Testis (tissue), 2 donors: ENCODE measurements at regions not wholly inside any gene's neighbourhood (a gene's known extent, or its start where the extent isn't known, plus 50 kb on each side); places are given as distances from the start of the nearest gene placed in this dataset.

Experiments used
- DNase-seq: peaks from one replicate; pipeline ENCODE4 v3.0.0-alpha.2; 2019
- H3K27ac ChIP-seq, 2 donors: fragments of 200-600 bp; sonication (generic); one replicate each; pipeline ENCODE4 v1.5.1; 2019
- H3K27me3 ChIP-seq: fragments of 200-600 bp; sonication (generic); one replicate; pipeline ENCODE4 v1.5.1; 2019
- H3K36me3 ChIP-seq: fragments of 200-600 bp; sonication (generic); one replicate; pipeline ENCODE4 v1.5.1; 2017; ENCODE audit warnings: low read depth; ENCODE audit errors: missing control alignments
- H3K4me1 ChIP-seq: fragments of 200-600 bp; sonication (generic); one replicate; pipeline ENCODE4 v1.5.1; 2019
- H3K4me3 ChIP-seq, 2 donors: fragments of 200-600 bp; sonication (generic); one replicate each; pipeline ENCODE4 v1.5.1; 2017 to 2019
- H3K9me3 ChIP-seq: fragments of 200-600 bp; sonication (generic); one replicate; pipeline ENCODE4 v1.5.1; 2017
- POLR2A ChIP-seq: fragments of 450-650 bp; IDR thresholded peaks from one replicate; pipeline ENCODE4 v1.6.1; 2017; ENCODE audit warnings: antibody characterized with exemption, mild to moderate bottlenecking, moderate library complexity
- WGBS, 2 donors: methylation state at CpG; one replicate each; pipeline ENCODE4 v1.1.5; 2018; 5-methylcytosine and 5-hydroxymethylcytosine counted together
- intact Hi-C: fragments of 100-400 bp; cut with DNase I; formaldehyde crosslinking; loops from one replicate; pipeline ENCODE4 v1.15.1; 2023; ENCODE audit warnings: low total_unique reads
- TF ChIP-seq, protein P1 (sequence below), 3 experiments: fragments of 450-650 bp in 2 of 3; fragments of 200-600 bp in 1 of 3; sonication (generic) in 1 of 3; IDR thresholded peaks; one replicate each; pipeline ENCODE4 v1.5.1; 2016 to 2019; ENCODE audit warnings: antibody characterized with exemption in 3 of 3, mild to moderate bottlenecking in 2 of 3, moderate library complexity in 1 of 3

GRCh38 chr11:42526426-42526825, 785.4 kb upstream of the API5 start:
- 77 to 80% methylated on average over 4 of the region's 4 CpGs for WGBS, 2 donors
- no peaks in the 10 kb centered on the region for H3K36me3 ChIP-seq

DNA sequence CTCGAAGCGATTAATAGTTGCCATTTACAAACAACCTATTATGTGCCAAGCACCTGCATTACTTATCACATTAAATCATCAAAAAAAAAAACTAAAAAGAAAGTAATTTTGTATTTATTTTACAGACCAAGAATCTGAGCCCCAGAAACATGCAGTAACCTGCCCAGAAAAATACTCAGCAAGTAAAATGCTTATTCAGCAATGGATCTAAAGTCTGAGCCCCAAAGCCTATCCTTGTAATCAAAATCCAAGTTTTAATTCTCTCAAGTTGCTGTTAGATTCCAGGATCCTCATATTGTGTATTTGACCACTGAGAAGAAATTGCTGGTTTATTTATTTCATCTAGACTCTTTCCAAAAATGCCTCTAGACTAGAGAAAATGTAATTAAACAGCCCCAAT, 783.3 kb upstream of the API5 start:
- Histone ChIP-seq H3K36me3 (no peaks in the 10 kb centered on the region), H3K27me3 (no peaks in the 10 kb centered on the region), H3K4me3 (no peak overlapping the region), H3K9me3 (no peaks in the 10 kb centered on the region), H3K4me1 (no peaks in the 10 kb centered on the region), H3K27ac (no peak overlapping the region)
- no peak for DNase-seq
- no peak for TF ChIP-seq POLR2A
- TF ChIP-seq, protein P1, sequence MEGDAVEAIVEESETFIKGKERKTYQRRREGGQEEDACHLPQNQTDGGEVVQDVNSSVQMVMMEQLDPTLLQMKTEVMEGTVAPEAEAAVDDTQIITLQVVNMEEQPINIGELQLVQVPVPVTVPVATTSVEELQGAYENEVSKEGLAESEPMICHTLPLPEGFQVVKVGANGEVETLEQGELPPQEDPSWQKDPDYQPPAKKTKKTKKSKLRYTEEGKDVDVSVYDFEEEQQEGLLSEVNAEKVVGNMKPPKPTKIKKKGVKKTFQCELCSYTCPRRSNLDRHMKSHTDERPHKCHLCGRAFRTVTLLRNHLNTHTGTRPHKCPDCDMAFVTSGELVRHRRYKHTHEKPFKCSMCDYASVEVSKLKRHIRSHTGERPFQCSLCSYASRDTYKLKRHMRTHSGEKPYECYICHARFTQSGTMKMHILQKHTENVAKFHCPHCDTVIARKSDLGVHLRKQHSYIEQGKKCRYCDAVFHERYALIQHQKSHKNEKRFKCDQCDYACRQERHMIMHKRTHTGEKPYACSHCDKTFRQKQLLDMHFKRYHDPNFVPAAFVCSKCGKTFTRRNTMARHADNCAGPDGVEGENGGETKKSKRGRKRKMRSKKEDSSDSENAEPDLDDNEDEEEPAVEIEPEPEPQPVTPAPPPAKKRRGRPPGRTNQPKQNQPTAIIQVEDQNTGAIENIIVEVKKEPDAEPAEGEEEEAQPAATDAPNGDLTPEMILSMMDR (IDR thresholded peaks at IDR 0.05) = no peak
- WGBS, 2 donors = 79 to 91% methylated on average over 2 of the region's 2 CpGs
- intact Hi-C loops = no loop called here

More at GRCh38 chr11:42526426-42526825, 785.4 kb upstream of the API5 start:
- no peak for DNase-seq
- intact Hi-C loops = no loop called here
- Histone ChIP-seq H3K4me3 (no peak overlapping the region), H3K27me3 (no peaks in the 10 kb centered on the region), H3K27ac (no peak overlapping the region), H3K4me1 (no peaks in the 10 kb centered on the region), H3K9me3 (no peaks in the 10 kb centered on the region)
- TF ChIP-seq, protein P1 (IDR thresholded peaks at IDR 0.05) = no peak
- TF ChIP-seq POLR2A = no peak

DNA sequence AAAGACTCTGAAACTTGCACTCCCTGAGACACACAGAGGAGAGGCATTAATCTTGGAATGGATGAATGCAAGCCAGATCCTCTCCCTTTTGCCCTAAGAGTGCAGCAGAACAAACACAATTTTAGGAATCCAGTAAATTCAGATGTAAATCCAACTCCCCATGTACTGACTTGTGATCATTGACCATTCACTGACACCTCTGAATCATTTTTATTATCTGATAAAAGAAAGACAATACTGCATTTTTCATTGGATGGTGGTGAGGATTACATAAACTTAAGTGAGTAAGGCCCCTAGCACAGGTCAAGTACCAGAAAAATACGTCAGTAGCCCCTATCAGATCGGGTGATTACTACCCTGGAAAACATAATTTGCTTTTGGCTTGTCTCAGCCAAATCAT, 782.9 kb upstream of the API5 start:
- Histone ChIP-seq H3K4me3 (no peak overlapping the region), H3K27me3 (no peaks in the 10 kb centered on the region), H3K36me3 (no peaks in the 10 kb centered on the region), H3K27ac (no peak overlapping the region), H3K9me3 (no peaks in the 10 kb centered on the region), H3K4me1 (no peaks in the 10 kb centered on the region)
- intact Hi-C loops = no loop called here
- TF ChIP-seq, protein P1 (IDR thresholded peaks at IDR 0.05) = no peak
- DNase-seq = no peak
- 71 to 77% methylated on average over 2 of the region's 2 CpGs for WGBS, 2 donors

DNA sequence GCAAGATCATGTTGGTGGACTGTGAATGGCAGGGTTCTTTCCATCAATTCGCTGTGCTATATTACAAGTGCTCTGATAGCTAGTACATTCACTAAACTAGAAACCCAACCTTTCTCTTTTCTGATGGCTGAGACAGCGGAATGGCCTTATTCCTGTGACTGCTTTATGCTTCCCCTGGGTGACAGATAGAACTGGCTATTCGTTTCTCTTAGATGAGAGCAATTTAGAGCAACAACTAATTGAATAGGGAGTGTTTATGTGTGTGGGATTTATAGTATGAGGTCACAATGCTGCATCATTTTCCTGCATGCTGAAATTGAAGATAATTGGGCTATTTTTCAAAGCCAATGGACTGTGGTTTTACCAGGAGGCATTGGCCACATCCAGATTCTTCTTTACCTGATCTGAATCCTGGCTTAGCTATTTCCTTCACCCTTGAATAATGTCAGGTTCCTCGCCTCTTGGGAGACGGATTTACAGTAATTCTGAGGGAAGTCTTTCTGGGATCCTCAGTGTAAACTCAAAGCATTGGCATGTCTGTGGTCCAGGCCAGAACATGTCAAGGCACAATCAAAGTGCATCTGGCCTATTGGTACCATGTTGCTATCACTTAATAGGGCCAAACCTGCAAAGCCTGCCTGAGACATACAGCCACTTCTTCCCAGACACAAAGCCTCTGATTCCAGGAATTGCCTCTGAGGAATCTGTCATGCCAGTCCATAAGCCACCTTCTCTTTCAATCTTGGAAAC, 775.0 kb upstream of the API5 start:
- Histone ChIP-seq H3K36me3 (no peaks in the 10 kb centered on the region), H3K9me3 (no peaks in the 10 kb centered on the region), H3K4me3 (no peak overlapping the region), H3K4me1 (no peaks in the 10 kb centered on the region), H3K27ac (no peak overlapping the region), H3K27me3 (no peaks in the 10 kb centered on the region)
- TF ChIP-seq, protein P1 (IDR thresholded peaks at IDR 0.05) = no peak
- intact Hi-C loops = no loop called here
- DNase-seq = no peak
- WGBS, 2 donors = 71 to 84% methylated on average over 5 of the region's 5 CpGs

- no peaks in the 10 kb centered on the region for H3K9me3 ChIP-seq
- H3K36me3 ChIP-seq = no peaks in the 10 kb centered on the region
- no peaks in the 10 kb centered on the region for H3K4me1 ChIP-seq
- no peak overlapping the region for H3K4me3 ChIP-seq
- TF ChIP-seq, protein P1 (IDR thresholded peaks at IDR 0.05) = no peak
- no peak for TF ChIP-seq POLR2A
- H3K27ac ChIP-seq = no peak overlapping the region
- WGBS, 2 donors = 71 to 83% methylated on average over 1 of the region's 1 CpG
- intact Hi-C loops = no loop called here
- H3K27me3 ChIP-seq = no peaks in the 10 kb centered on the region
- DNase-seq = no peak
These were observed 769.5 kb upstream of the API5 start for GRCh38 chr11:42542336-42542735.
